ENCODE measurements at regions not wholly inside any gene's neighbourhood (a gene's known extent, or its start where the extent isn't known, plus 50 kb on each side); places are given as distances from the start of the nearest gene placed in this dataset.

- no peak for TF ChIP-seq EZH2 (IDR thresholded peaks at IDR 0.05; ENCODE audit: low read depth)
- no peak for TF ChIP-seq CTCF (conservative IDR thresholded peaks at IDR 0.05)
Measured at GRCh38 chrX:20455001-20455400, 188.3 kb upstream of the RPS6KA3 start.

All from PC-9 (cell line).